GM18951 (cell line): ENCODE measurements at regions not wholly inside any gene's neighbourhood (a gene's known extent, or its start where the extent isn't known, plus 50 kb on each side); places are given as distances from the start of the nearest gene placed in this dataset.
"Not testable (repeated sequence)": the region's sequence is repeated elsewhere in the genome, so short reads cannot be mapped to it uniquely, and the experiment has no call there.

Experiments used
- POLR2A ChIP-seq: IDR thresholded peaks from 4 replicates; pipeline ENCODE4 v1.6.1; 2011; ENCODE audit warnings: mild to moderate bottlenecking; ENCODE audit not compliant: insufficient read length, insufficient read depth; ENCODE audit errors: extremely low read depth
- in situ Hi-C: fragments of 300-500 bp; cut with MboI; formaldehyde crosslinking; loops from one replicate; pipeline ENCODE4 v1.12.0; 2022; ENCODE audit warnings: low sequenced_read_pairs, mixed read lengths, inconsistent platforms; ENCODE audit not compliant: unreplicated experiment

GRCh38 chrX:66988331-66988730 lies 349.5 kb upstream of the EDA2R start:
- in situ Hi-C loops, result no loop called here
- no peak for TF ChIP-seq POLR2A

- in situ Hi-C loops, result no loop called here
- TF ChIP-seq POLR2A, result no peak
Observed at GRCh38 chrX:66961665-66962064, 322.8 kb upstream of the EDA2R start.

DNA sequence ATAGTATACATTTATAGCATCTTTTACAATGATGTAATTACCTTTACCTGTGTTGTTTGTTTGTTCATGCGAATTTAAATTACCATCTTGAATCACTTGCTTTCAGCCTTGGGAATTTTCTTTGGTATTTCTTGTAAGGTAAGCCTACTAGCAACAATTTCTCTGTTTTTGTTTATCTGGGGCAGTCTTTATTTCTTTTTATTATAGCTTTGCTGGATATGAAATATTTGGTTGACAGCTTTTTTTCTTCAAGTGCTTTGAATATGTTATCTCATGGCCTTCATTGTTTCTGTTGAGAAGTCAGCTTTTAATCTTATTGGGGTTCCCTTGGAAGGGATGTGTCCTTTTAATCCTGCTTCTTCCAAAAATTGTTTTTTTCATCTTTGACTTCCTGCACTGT lies 292.8 kb upstream of the EDA2R start:
- in situ Hi-C loops, result no loop called here
- no peak for TF ChIP-seq POLR2A

GRCh38 chrX:66930516-66930915 lies 291.6 kb upstream of the EDA2R start:
- in situ Hi-C loops, result not testable (repeated sequence)

GRCh38 chrX:66920296-66920695 lies 281.4 kb upstream of the EDA2R start:
- TF ChIP-seq POLR2A, result no peak
- in situ Hi-C loops, result no loop called here

GRCh38 chrX:66919280-66919832 lies 280.5 kb upstream of the EDA2R start:
- in situ Hi-C loops, result no loop called here
- TF ChIP-seq POLR2A, result no peak

- no peak for TF ChIP-seq POLR2A
Observed at GRCh38 chrX:66918511-66918910, 279.6 kb upstream of the EDA2R start.

GRCh38 chrX:66915893-66916292 lies 277.0 kb upstream of the EDA2R start:
- in situ Hi-C loops, result no loop called here

More at GRCh38 chrX:66918511-66918910, 279.6 kb upstream of the EDA2R start:
- in situ Hi-C loops, result no loop called here

DNA sequence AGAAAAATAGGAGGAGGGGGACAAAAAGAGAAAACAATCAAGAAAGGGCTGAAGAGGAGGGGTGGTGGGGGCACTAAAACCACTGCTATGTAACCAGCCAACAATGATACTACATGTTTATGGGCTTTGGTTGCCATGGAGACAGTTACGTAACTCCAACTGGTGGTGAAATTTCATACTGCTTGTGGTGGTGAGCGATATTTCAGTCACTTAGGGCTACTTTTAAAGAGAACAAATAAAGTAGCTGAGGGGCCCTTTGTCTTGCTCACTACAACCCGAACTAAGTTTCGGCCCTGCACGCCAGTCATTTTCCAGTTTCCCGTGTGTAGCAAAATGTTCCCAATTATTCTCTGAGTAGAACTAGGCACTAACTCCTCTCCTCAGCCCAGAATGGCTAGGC lies 275.2 kb upstream of the EDA2R start:
- in situ Hi-C loops, result no loop called here
- no peak for TF ChIP-seq POLR2A

More at GRCh38 chrX:66915893-66916292, 277.0 kb upstream of the EDA2R start:
- TF ChIP-seq POLR2A, result no peak

GRCh38 chrX:66912417-66912816 lies 273.5 kb upstream of the EDA2R start:
- in situ Hi-C loops, result no loop called here

GRCh38 chrX:66902081-66902480 lies 263.2 kb upstream of the EDA2R start:
- in situ Hi-C loops, result no loop called here
- TF ChIP-seq POLR2A, result no peak

More at GRCh38 chrX:66912417-66912816, 273.5 kb upstream of the EDA2R start:
- TF ChIP-seq POLR2A, result no peak

- in situ Hi-C loops, result no loop called here
- no peak for TF ChIP-seq POLR2A
Observed at GRCh38 chrX:66900886-66901285, 262.0 kb upstream of the EDA2R start.

GRCh38 chrX:66892004-66892403 lies 253.1 kb upstream of the EDA2R start:
- TF ChIP-seq POLR2A, result no peak
- in situ Hi-C loops, result no loop called here

DNA sequence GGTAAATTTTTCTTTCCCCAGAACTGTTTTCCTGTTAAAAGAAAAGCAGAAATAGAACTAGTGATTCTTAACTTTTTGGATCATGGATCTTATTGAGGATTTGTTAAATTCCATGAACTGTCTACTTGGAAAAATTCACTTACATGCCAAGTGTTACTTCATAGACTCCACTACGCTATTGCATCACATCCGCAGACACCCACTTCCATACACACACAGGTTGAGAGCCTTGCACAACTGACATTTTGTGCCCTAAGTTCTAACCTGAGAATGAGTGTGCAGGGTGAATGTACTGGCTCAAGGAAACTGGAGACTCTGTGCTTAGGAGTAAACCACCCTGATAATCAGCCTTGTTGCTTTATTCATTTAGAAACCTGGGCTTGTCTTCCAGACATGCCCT lies 250.5 kb upstream of the EDA2R start:
- in situ Hi-C loops, result no loop called here

DNA sequence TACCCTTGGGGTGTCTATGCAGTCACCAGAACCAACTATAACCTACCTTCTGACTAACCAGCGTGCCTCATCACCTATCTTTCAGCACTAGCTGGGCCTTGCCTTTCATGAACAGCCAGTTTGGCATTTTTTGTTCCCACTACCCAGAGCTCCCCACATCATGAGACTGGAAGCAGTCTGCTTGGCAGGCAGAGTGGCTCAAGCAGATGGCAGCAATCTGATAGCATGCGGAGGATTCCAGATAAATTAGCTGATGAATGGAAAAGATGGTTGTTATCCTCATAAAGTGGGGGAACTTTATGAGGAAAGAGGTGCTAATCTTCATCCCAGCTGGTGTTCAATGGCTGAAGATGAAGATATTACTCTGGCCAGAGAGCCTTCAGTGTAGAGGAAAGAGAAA lies 243.2 kb upstream of the EDA2R start:
- in situ Hi-C loops, result no loop called here
- TF ChIP-seq POLR2A, result no peak

More for the DNA sequence above, 250.5 kb upstream of the EDA2R start:
- no peak for TF ChIP-seq POLR2A
